IgD-negative memory B cell (primary cell): ENCODE measurements at regions not wholly inside any gene's neighbourhood (a gene's known extent, or its start where the extent isn't known, plus 50 kb on each side); places are given as distances from the start of the nearest gene placed in this dataset.

Source experiments
- H3K27ac Mint-ChIP-seq, 3 donors: one replicate each; pipeline ENCODE4 v1.8.0; 2020 to 2022; ENCODE audit warnings: mild to moderate bottlenecking in 3 of 3, mixed read lengths in 3 of 3, moderate library complexity in 1 of 3
- H3K27me3 Mint-ChIP-seq: one replicate; pipeline ENCODE4 v1.8.0; 2021; ENCODE audit warnings: mixed read lengths
- H3K36me3 Mint-ChIP-seq: one replicate; pipeline ENCODE4 v1.8.0; 2020; ENCODE audit warnings: mild to moderate bottlenecking, mixed read lengths
- H3K4me1 Mint-ChIP-seq, 3 donors: one replicate each; pipeline ENCODE4 v1.8.0; 2020 to 2022; ENCODE audit warnings: mixed read lengths in 3 of 3, mild to moderate bottlenecking in 1 of 3
- H3K4me3 Mint-ChIP-seq, 4 donors: one replicate each; pipeline ENCODE4 v1.8.0; 2020 to 2022; ENCODE audit warnings: mild to moderate bottlenecking in 4 of 4, mixed read lengths in 4 of 4, moderate library complexity in 3 of 4
- H3K9me3 Mint-ChIP-seq, 3 donors: one replicate each; pipeline ENCODE4 v1.8.0; 2020 to 2021; ENCODE audit warnings: mixed read lengths in 3 of 3, mild to moderate bottlenecking in 1 of 3

DNA sequence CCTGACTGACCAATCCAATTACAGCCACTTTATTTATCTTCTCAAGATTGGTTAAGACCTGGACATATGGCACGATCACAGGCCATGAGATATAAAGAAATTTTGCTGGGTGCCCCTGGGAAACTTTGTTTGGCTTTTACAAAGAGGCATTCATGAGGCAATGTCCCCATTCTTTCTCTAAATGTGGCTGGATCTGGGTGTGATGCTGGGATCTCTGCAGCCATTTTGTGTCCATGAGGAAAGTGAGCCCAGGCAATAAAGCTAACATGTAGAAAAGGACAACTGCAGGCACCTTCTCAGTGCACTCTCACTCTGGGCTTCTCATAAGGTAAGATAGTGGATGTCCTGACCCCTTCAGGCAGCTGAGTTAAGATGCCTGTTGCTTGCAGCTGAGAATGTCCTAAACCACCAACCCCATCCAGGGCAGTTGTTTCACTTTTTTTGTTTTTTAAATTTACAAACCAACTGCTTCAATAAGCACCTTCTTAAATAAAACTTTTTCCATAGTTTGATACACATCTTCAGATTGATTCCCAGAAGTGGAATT is 372.3 kb downstream of the MIAT start:
- peak overlapping the region in 1 of 4 donors; percentile 19 for H3K4me3 Mint-ChIP-seq
- H3K27me3 Mint-ChIP-seq: peaks cover 7% of the 10 kb centered on the region
- no peaks in the 10 kb centered on the region for H3K36me3 Mint-ChIP-seq
- peaks cover 0 to 1% (median 0%) of the 10 kb centered on the region in 3 donors for H3K4me1 Mint-ChIP-seq
- peaks cover 0 to 6% (median 0%) of the 10 kb centered on the region in 3 donors for H3K9me3 Mint-ChIP-seq
- H3K27ac Mint-ChIP-seq: no peak overlapping the region

- peaks cover 0 to 1% (median 0%) of the 10 kb centered on the region in 3 donors for H3K4me1 Mint-ChIP-seq
- H3K27ac Mint-ChIP-seq: no peak overlapping the region
- H3K27me3 Mint-ChIP-seq: peaks cover 8% of the 10 kb centered on the region
- H3K36me3 Mint-ChIP-seq: peaks cover 2% of the 10 kb centered on the region
- H3K4me3 Mint-ChIP-seq: no peak overlapping the region
- H3K9me3 Mint-ChIP-seq: peaks cover 0 to 6% (median 0%) of the 10 kb centered on the region in 3 donors
Observed at GRCh38 chr22:27032091-27032761, 374.8 kb downstream of the MIAT start.

GRCh38 chr22:27041745-27042310 is 384.4 kb downstream of the MIAT start:
- Mint-ChIP-seq H3K4me3 (no peak overlapping the region), H3K27ac (no peak overlapping the region), H3K36me3 (no peaks in the 10 kb centered on the region), H3K4me1 (no peaks in the 10 kb centered on the region), H3K27me3 (peaks cover 3% of the 10 kb centered on the region), H3K9me3 (peaks cover 4 to 15% (median 5%) of the 10 kb centered on the region in 3 donors)

GRCh38 chr22:27043262-27043661 is 385.9 kb downstream of the MIAT start:
- Mint-ChIP-seq H3K27ac (no peak overlapping the region), H3K9me3 (peaks cover 5 to 9% (median 6%) of the 10 kb centered on the region in 3 donors), H3K4me1 (no peaks in the 10 kb centered on the region), H3K36me3 (peaks cover 1% of the 10 kb centered on the region), H3K4me3 (no peak overlapping the region), H3K27me3 (peaks cover 3% of the 10 kb centered on the region)

DNA sequence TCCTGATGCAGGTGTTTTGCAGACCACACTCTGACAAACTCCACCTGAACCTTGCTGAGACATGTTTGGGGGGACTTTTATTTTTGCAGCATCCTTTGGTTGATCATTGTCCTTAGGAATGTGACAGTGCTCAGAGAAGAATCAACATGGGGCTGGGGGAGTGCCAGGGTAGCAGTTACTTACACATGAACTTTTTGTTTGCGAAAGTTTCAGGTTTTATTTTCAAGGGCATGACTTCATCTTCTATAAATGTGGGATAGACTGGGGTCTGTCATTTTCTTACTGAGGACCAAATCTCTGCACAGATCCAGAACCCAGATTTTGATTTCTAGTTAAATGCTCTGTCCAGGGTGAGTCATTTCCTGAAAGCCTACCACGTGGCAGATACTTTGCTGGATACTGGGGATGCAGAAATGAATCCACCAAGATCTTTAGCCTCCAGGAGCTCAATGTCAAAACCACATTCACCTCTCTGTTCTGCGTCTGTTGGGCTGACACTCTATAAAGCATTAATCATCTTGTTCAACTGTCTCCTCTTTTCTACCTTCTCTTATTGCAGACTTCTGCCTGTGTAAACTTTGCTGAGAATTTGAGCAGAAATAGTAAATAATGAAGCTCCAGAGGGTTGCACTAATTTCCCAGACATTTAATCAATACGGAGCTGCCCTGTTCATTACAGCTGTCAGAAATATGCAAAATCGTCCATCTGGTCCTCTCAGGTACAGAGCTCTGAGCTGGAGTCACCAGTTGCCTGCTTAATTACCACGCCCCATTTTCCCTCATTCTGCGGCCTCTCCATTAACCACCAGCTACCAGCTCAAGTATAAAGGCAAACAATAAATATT is 387.9 kb downstream of the MIAT start:
- Mint-ChIP-seq H3K4me1 (no peaks in the 10 kb centered on the region), H3K27ac (no peak overlapping the region), H3K4me3 (no peak overlapping the region), H3K36me3 (peaks cover 1% of the 10 kb centered on the region), H3K27me3 (peaks cover 3% of the 10 kb centered on the region), H3K9me3 (peaks cover 1 to 6% (median 3%) of the 10 kb centered on the region in 3 donors)

- no peak overlapping the region for H3K27ac Mint-ChIP-seq
- peaks cover 1% of the 10 kb centered on the region for H3K36me3 Mint-ChIP-seq
- H3K4me3 Mint-ChIP-seq: no peak overlapping the region
- no peaks in the 10 kb centered on the region for H3K4me1 Mint-ChIP-seq
- peaks cover 0 to 6% (median 1%) of the 10 kb centered on the region in 3 donors for H3K9me3 Mint-ChIP-seq
- H3K27me3 Mint-ChIP-seq: peaks cover 5% of the 10 kb centered on the region
Observed at GRCh38 chr22:27046086-27046485, 388.7 kb downstream of the MIAT start.

GRCh38 chr22:27046603-27047002 is 389.2 kb downstream of the MIAT start:
- Mint-ChIP-seq H3K9me3 (peaks cover 0 to 6% (median 1%) of the 10 kb centered on the region in 3 donors), H3K4me1 (no peaks in the 10 kb centered on the region), H3K4me3 (no peak overlapping the region), H3K27ac (no peak overlapping the region), H3K36me3 (peaks cover 1% of the 10 kb centered on the region), H3K27me3 (peaks cover 5% of the 10 kb centered on the region)

GRCh38 chr22:27050771-27051170 is 393.4 kb downstream of the MIAT start:
- H3K9me3 Mint-ChIP-seq: peaks cover 0 to 11% (median 1%) of the 10 kb centered on the region in 3 donors
- H3K27me3 Mint-ChIP-seq: peaks cover 7% of the 10 kb centered on the region
- H3K4me1 Mint-ChIP-seq: no peaks in the 10 kb centered on the region
- peaks cover 1% of the 10 kb centered on the region for H3K36me3 Mint-ChIP-seq
- no peak overlapping the region for H3K27ac Mint-ChIP-seq
- no peak overlapping the region for H3K4me3 Mint-ChIP-seq

GRCh38 chr22:27051407-27051806 is 394.0 kb downstream of the MIAT start:
- peaks cover 0 to 10% (median 1%) of the 10 kb centered on the region in 3 donors for H3K9me3 Mint-ChIP-seq
- H3K27ac Mint-ChIP-seq: no peak overlapping the region
- H3K4me1 Mint-ChIP-seq: no peaks in the 10 kb centered on the region
- peaks cover 1% of the 10 kb centered on the region for H3K36me3 Mint-ChIP-seq
- peaks cover 7% of the 10 kb centered on the region for H3K27me3 Mint-ChIP-seq
- H3K4me3 Mint-ChIP-seq: no peak overlapping the region

DNA sequence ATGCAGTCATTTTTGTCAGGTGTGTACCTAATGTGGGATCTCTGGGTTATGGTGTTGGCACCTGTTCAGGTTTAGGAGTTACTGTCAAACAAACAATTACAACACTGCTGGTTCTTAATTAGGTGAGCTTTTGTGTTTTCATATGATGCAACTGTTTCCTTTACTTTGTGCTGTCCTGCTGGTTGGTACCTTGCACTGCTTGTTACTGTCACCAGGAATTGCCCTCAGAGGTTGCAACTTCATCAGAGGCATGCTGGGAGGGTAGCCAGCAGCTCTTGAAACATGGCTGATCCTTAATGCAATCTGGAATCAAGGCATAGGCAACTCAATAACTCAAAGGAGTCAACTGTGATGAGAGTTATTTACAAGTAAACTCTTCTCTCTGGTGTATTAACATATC is 400.3 kb downstream of the MIAT start:
- Mint-ChIP-seq H3K27me3 (peaks cover 5% of the 10 kb centered on the region), H3K36me3 (no peaks in the 10 kb centered on the region)

GRCh38 chr22:27060190-27060589 is 402.8 kb downstream of the MIAT start:
- H3K27ac Mint-ChIP-seq: no peak overlapping the region
- no peaks in the 10 kb centered on the region for H3K4me1 Mint-ChIP-seq
- H3K27me3 Mint-ChIP-seq: peaks cover 3% of the 10 kb centered on the region
- no peaks in the 10 kb centered on the region for H3K9me3 Mint-ChIP-seq
- no peak overlapping the region for H3K4me3 Mint-ChIP-seq
- no peaks in the 10 kb centered on the region for H3K36me3 Mint-ChIP-seq

More for the DNA sequence above, 400.3 kb downstream of the MIAT start:
- no peak overlapping the region for H3K4me3 Mint-ChIP-seq
- peaks cover 0 to 4% (median 0%) of the 10 kb centered on the region in 3 donors for H3K9me3 Mint-ChIP-seq
- H3K27ac Mint-ChIP-seq: no peak overlapping the region
- no peaks in the 10 kb centered on the region for H3K4me1 Mint-ChIP-seq

GRCh38 chr22:27062910-27063309 is 405.5 kb downstream of the MIAT start:
- no peak overlapping the region for H3K27ac Mint-ChIP-seq
- H3K4me3 Mint-ChIP-seq: no peak overlapping the region
- H3K27me3 Mint-ChIP-seq: no peaks in the 10 kb centered on the region
- no peaks in the 10 kb centered on the region for H3K36me3 Mint-ChIP-seq
- H3K9me3 Mint-ChIP-seq: peaks cover 0 to 5% (median 0%) of the 10 kb centered on the region in 3 donors
- no peaks in the 10 kb centered on the region for H3K4me1 Mint-ChIP-seq

GRCh38 chr22:27063406-27063805 is 406.0 kb downstream of the MIAT start:
- Mint-ChIP-seq H3K27me3 (peaks cover 1% of the 10 kb centered on the region), H3K27ac (no peak overlapping the region), H3K4me3 (no peak overlapping the region), H3K4me1 (no peaks in the 10 kb centered on the region), H3K9me3 (peaks cover 0 to 5% (median 0%) of the 10 kb centered on the region in 3 donors), H3K36me3 (no peaks in the 10 kb centered on the region)

GRCh38 chr22:27063841-27064240 is 406.5 kb downstream of the MIAT start:
- Mint-ChIP-seq H3K27me3 (peaks cover 2% of the 10 kb centered on the region), H3K27ac (no peak overlapping the region), H3K4me1 (no peaks in the 10 kb centered on the region), H3K36me3 (no peaks in the 10 kb centered on the region), H3K4me3 (no peak overlapping the region), H3K9me3 (peaks cover 0 to 5% (median 0%) of the 10 kb centered on the region in 3 donors)

GRCh38 chr22:27064386-27064785 is 407.0 kb downstream of the MIAT start:
- Mint-ChIP-seq H3K4me3 (no peak overlapping the region), H3K27ac (no peak overlapping the region), H3K4me1 (no peaks in the 10 kb centered on the region), H3K27me3 (peaks cover 2% of the 10 kb centered on the region), H3K9me3 (peaks cover 0 to 5% (median 0%) of the 10 kb centered on the region in 3 donors), H3K36me3 (no peaks in the 10 kb centered on the region)
